Astrocyte of the hippocampus (primary cell): ENCODE measurements at regions not wholly inside any gene's neighbourhood (a gene's known extent, or its start where the extent isn't known, plus 50 kb on each side); places are given as distances from the start of the nearest gene placed in this dataset.
"Not testable (repeated sequence)": the region's sequence is repeated elsewhere in the genome, so short reads cannot be mapped to it uniquely, and the experiment has no call there.

Experiments
- DNase-seq: peaks from one replicate; pipeline ENCODE4 v3.0.0; 2011; ENCODE audit warnings: low read depth, low spot score

DNA sequence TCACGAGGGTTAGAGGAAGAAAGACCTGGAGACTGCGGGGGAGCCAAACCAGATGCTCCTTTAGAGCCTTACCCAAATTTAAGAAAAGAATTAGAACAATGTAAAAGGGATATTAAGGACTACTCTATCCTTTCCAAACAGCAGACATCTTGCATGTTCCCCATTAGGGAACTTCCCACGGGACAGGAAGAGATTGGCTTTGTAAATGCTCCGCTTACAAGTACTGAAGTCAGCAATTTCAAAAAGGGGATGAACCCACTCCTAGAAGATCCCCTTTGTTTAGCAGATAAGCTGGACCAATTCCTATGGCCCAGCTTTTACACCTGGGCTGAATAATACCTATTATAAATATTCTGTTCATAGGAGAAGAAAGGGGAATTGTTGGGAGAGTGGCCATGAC is 74.2 kb downstream of the APOBEC1 start:
- DNase-seq = no peak

DNA sequence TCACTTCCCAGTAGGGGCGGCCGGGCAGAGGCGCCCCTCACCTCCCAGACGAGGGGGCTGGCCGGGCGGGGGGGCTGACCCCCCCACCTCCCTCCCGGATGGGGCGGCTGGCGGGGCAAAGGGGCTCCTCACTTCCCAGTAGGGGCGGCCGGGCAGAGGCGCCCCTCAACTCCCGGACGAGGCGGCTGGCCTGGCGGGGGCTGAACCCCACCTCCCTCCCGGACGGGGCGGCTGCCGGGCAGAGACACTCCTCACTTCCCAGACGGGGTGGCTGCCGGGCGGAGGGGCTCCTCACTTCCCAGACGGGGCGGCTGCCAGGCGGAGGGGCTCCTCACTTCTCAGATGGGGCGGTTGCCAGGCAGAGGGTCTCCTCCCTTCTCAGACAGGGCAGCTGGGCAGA is 75.6 kb downstream of the APOBEC1 start:
- not testable (repeated sequence) for DNase-seq

DNA sequence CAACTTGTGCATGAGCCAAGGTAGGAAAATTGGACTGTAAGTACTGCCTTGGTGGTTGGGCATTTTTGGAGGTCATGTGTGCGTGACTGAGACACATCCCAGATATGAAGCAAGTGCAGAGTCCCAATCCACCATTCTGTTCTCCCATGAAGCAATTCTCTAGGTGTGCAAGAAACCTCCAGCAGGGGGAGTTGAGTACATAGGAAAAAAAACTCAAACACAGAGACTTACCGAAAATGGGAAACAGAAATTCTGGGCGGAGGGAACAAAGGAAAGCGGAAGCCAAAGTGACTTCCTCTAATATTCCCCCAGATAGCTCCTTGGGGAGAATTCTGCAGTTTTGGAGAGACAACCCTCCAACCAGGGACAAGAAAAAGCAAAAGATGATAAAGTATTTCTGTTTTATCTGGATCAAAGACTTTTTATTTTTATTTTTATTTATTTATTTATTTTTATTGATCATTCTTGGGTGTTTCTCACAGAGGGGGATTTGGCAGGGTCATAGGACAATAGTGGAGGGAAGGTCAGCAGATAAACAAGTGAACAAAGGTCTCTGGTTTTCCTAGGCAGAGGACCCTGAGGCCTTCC is 76.9 kb downstream of the APOBEC1 start:
- DNase-seq = peak; percentile 5

DNA sequence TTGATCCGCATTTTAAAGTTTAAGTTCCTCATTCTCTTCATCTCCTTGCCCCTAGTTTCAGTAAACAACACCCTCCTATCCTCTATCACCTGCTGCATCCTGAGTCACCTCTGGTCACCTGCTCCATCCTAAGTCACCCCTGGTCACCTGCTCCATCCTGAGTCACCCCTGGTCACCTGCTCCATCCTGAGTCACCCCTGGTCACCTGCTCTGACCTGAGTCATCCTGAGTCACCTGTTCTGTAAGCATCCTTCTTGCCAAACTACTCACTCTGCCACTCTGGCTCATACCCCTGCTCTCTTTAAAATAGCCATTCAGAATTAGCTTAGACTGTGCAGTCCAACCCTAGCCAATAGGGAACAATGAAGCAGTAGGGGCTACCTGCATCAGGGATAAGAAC is 80.6 kb upstream of the CD163 start:
- DNase-seq = not testable (repeated sequence)

DNA sequence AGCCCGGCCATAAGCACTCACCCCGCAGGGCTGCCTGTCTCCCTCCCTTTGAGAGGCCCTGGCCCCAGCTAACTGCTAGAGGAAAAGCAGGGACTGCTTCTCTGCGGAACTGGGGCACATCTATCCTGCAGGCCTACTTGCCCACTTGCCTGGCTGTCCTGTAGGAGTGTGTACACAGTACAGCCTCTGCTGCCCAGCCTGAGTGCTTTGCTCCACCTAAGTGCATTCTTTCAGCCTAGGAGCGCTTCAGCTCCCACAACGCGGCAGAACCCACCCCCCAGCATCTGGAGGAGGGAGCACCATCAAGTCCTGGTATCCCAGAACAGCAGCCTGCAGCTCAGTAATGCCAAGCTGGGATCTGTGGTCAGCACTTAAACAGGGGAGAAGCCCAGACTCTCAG is 79.9 kb upstream of the CD163 start:
- DNase-seq = no peak

DNA sequence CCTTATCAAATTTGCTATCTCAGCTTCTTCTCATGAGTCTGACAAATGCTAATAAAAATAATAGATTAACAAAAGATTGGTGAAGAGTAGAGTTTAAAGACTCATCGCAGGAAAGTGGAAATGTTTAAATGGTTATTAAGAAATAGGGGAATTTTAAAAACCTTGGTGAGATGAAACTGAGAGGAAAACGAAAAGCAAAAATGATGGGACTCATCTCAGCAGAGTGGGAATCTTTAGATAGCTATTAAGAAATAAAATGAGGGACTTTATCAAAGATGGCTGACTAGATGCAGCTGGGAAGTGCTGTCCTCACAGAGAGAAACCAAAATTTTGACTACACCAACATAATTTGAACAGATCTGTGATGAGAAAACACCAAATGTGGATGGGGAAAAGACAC is 79.2 kb upstream of the CD163 start:
- no peak for DNase-seq

DNA sequence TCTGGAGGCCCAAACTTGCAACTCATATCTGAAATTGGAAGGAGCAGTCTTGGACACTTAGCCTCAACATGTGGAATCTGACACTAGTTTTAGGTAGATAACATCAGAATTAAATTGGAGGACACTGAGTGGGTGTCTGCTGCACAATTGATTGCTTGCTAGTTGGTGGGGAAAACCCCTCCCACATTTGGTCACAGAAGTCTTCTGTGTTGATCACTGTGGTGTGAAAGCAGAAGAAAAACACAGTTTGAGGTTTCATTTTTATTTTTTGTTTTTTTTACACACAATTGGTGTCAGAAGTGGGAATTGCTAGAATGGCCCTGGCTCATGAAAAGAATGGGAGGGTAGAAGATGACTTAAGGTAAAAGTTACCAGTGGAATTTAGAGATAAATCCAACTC is 78.0 kb upstream of the CD163 start:
- no peak for DNase-seq

DNA sequence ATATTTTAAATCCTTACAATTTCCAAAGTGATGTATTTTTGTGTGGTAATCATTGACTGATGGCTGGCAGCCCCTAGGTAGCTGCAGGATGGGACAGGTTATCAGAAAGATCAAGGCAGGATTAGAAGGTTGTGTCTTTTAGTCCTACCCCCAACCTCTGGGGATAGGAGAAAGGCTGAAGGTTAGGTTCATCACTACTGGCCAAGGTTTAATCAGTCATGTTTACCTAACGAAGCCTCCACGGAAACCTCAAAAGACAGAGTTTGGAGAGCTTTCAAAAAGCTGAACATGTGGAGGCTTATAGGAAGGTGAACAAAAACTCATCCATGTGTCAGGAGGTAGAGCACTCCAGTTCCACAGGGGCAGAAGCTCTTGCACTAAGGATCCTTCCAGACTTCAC is 77.5 kb upstream of the CD163 start:
- no peak for DNase-seq

DNA sequence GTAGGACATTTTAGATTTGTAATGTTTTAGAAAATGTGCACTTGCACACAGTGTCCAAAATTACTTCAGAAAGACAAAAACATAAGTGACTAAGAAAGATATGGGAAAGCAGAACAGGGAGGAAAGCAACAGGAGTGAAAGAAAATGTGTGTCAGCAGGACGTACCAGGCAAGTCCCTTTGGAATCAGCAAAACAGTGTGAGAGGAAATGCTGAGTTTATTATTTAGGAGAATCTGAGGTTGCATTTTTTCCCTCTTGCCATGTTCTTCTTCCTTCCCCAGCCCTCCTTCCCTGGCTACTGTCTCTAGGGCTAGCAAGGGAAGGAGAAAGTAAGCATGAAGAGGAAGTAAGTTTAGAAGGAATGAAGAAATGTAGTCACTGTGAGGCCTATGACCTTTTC is 67.7 kb upstream of the CD163 start:
- DNase-seq = no peak

DNA sequence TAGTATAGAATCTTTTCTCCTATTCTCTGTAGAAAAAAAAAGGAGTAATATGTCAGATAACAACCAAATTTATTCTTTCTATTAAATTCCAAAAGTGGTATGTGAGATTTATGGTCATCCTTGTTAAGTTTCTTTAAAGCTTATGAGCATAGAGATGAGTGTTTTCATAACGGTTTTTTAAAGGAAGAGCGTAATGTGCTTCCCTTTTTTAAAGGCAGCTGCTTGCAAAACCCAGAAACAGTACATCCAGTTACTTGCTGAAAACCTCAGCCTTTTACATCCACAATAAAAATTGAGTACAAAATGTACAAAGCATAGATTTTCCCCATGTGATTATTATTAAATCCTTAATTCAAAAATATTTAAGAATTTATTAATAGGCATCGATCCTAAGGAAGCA is 53.6 kb upstream of the CD163 start:
- no peak for DNase-seq

DNA sequence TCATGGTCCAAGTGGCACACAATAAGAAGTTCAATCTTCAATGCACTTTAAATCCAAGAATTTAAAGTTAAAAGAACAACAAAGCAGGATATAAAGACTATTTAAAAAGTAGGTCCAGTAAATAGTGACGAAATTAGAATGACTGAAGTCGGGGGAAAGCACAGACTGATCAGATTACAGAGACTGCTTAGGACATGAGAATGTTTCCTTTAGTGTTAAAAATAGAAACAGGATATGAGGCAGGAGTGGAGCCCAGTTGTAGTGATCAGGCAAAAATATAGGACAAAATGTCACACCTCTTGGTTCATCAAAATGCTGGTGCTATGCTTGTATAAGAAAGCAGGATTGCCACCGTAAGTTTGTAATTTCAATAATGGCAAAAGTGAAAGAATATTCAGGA is 52.2 kb upstream of the CD163 start:
- peak; percentile 0 for DNase-seq

DNA sequence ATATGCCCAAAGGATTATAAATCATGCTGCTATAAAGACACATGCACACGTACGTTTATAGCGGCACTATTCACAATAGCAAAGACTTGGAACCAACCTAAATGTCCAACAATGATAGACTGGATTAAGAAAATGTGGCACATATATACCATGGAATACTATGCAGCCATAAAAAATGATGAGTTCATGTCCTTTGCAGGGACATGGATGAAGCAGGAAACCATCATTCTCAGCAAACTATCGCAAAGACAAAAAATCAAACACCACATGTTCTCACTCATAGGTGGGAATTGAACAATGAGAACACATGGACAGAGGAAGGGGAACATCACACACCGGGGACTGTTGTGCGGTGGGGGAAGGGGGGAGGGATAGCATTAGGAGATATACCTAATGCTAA is 51.3 kb upstream of the CD163 start:
- not testable (repeated sequence) for DNase-seq
